ENCODE measurements at regions not wholly inside any gene's neighbourhood (a gene's known extent, or its start where the extent isn't known, plus 50 kb on each side); places are given as distances from the start of the nearest gene placed in this dataset.

DNA sequence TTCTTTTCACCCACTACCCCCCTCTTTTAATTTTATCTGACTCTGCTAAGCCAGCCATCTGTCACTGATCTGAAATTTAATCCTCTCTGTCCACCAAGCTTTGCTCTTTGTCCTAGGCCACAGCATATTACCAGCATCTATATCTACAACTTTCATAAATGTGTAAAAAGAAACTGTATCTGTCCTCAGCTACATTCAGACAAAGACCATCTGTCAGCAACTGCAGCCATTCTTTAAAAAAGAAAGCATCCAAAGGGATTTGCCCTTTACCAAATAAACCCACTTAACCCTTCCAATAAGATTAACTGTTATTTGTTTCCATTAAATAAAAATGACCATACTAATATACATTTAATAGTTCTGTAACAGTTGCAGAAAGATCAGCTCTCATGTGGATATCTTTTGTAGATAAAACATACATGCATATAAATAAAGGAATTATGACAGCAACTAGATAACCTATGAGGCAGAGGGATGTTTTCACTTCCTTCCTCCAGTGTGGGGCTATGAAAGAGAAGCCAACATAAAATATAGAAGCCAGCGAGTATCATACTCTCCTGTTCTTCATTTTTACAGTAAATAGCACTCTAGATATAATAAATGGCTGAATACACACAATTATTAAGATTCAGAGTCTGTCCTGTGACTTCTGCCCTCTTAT lies 602.5 kb upstream of the SALL1 start:
- no peak overlapping the region for H3K27ac ChIP-seq (ENCODE audit: insufficient read depth, low read length)
- H3K4me1 ChIP-seq (ENCODE audit: control insufficient read depth, insufficient read depth, low read length) = no peaks in the 10 kb centered on the region
- no peak overlapping the region; the same call in 1 of the 2 replicates for H3K4me2 ChIP-seq (ENCODE audit: low read depth, low read length)
- ATAC-seq (ENCODE audit: low read depth) (no peak), DNase-seq (no peak)
- H3K27me3 ChIP-seq (ENCODE audit: control insufficient read depth, insufficient read depth, low read length) = no peaks in the 10 kb centered on the region
- H3K36me3 ChIP-seq (ENCODE audit: control insufficient read depth, insufficient read depth, low read length) = no peaks in the 10 kb centered on the region
- H3K9me3 ChIP-seq (ENCODE audit: control insufficient read depth, insufficient read depth, low read length) = no peaks in the 10 kb centered on the region
- H3K4me3 ChIP-seq (ENCODE audit: insufficient read depth, low read depth, low read length) = no peak overlapping the region
- TF ChIP-seq RFX5 (IDR thresholded peaks at IDR 0.05; ENCODE audit: low read depth, low read length) (no peak), CEBPB (IDR thresholded peaks at IDR 0.05; ENCODE audit: low read depth, low read length) (no peak)
- H3K79me1 ChIP-seq (ENCODE audit: low read depth in 1 of 2, low read length in 2 of 2) = no peaks in the 10 kb centered on the region
- dilution Hi-C loops (cut with HindIII; ENCODE audit: low sequenced_read_pairs, unreplicated experiment) = no loop called here
- no peak overlapping the region for H3K9ac ChIP-seq (ENCODE audit: low read depth, low read length)
- no peak overlapping the region for H2AK9ac ChIP-seq (replicated peaks; ENCODE audit: low read depth, low read length, poor library complexity)
- H4K5ac ChIP-seq (ENCODE audit: low read depth, low read length) = no peak overlapping the region
- in situ Hi-C loops (cut with MboI; ENCODE audit: low sequenced_read_pairs) = no loop called here
- H2AK5ac ChIP-seq (ENCODE audit: low read depth, low read length) = no peak overlapping the region
- no peaks in the 10 kb centered on the region for H4K20me1 ChIP-seq (ENCODE audit: insufficient read depth, low read length)
- no peak overlapping the region for H2BK15ac ChIP-seq (ENCODE audit: low read depth, low read length)
- intact Hi-C loops (cut with micrococcal nuclease) = no loop called here
- no peak overlapping the region for H2BK120ac ChIP-seq (ENCODE audit: low read depth, low read length)
- no peak overlapping the region for H3K14ac ChIP-seq (replicated peaks; ENCODE audit: low read depth, low read length)
- H4K91ac ChIP-seq (ENCODE audit: insufficient read depth, low read depth, low read length) = no peak overlapping the region
- H3K56ac ChIP-seq (ENCODE audit: extremely low read depth, insufficient read depth, low read length) = no peak overlapping the region
- H3K4ac ChIP-seq (ENCODE audit: low read depth, low read length) = no peak overlapping the region
- no peak overlapping the region for H3K23ac ChIP-seq (ENCODE audit: low read depth, low read length)
- H3K9me1 ChIP-seq (ENCODE audit: insufficient read depth, low read length) = no peaks in the 10 kb centered on the region
- ChIA-PET CTCF (no interaction called here), POLR2A (ENCODE audit: unreplicated experiment) (no interaction called here)
- H2BK20ac ChIP-seq (ENCODE audit: low read depth, low read length) = no peak overlapping the region
- WGBS, 2 experiments (ENCODE audit: extremely low coverage in 2 of 2, insufficient read length in 1 of 2) = no CpG with 5 or more reads among the region's 1 CpG
- H2BK5ac ChIP-seq (ENCODE audit: low read depth, low read length, poor library complexity, severe bottlenecking) = no peak overlapping the region
- no peak overlapping the region for H3K18ac ChIP-seq (ENCODE audit: low read depth, low read length)
- no peak overlapping the region for H4K8ac ChIP-seq (ENCODE audit: low read depth in 2 of 2, low read length in 2 of 2)
- H2AFZ ChIP-seq (replicated peaks; ENCODE audit: low read length, poor library complexity) = no peak overlapping the region
- no TSS peak for BruUV-seq (replicated peaks)

Data from IMR-90 (cell line).